ENCODE measurements at regions not wholly inside any gene's neighbourhood (a gene's known extent, or its start where the extent isn't known, plus 50 kb on each side); places are given as distances from the start of the nearest gene placed in this dataset.

- H3K27me3 Mint-ChIP-seq (ENCODE audit: low read depth), result no peaks in the 10 kb centered on the region
- H3K4me1 Mint-ChIP-seq, result peaks cover 45% of the 10 kb centered on the region
- H3K27ac Mint-ChIP-seq, result peak overlapping the region; percentile 15
- no peak for TF ChIP-seq CTCF (IDR thresholded peaks at IDR 0.05; ENCODE audit: unreplicated experiment)
- H3K36me3 Mint-ChIP-seq, result no peaks in the 10 kb centered on the region
- peaks cover 4% of the 10 kb centered on the region for H3K9me3 Mint-ChIP-seq
- no peak for DNase-seq (ENCODE audit: low spot score in 2 of 2, unreplicated experiment in 2 of 2)
- H3K4me3 Mint-ChIP-seq, result no peak overlapping the region
These were observed 331.5 kb upstream of the CTNNB1 start for GRCh38 chr3:40867797-40868196.

GRCh38 chr3:40869013-40869412, 330.3 kb upstream of the CTNNB1 start:
- Mint-ChIP-seq H3K27me3 (ENCODE audit: low read depth) (no peaks in the 10 kb centered on the region), H3K9me3 (peaks cover 4% of the 10 kb centered on the region), H3K4me3 (no peak overlapping the region), H3K4me1 (peaks cover 55% of the 10 kb centered on the region), H3K36me3 (no peaks in the 10 kb centered on the region), H3K27ac (peak overlapping the region; percentile 40)
- no peak for DNase-seq (ENCODE audit: low spot score in 2 of 2, unreplicated experiment in 2 of 2)
- TF ChIP-seq CTCF (IDR thresholded peaks at IDR 0.05; ENCODE audit: unreplicated experiment), result no peak

- no peaks in the 10 kb centered on the region for H3K36me3 Mint-ChIP-seq
These were observed 329.4 kb upstream of the CTNNB1 start for GRCh38 chr3:40869939-40870338.

GRCh38 chr3:40871394-40871793, 327.9 kb upstream of the CTNNB1 start:
- Mint-ChIP-seq H3K36me3 (no peaks in the 10 kb centered on the region), H3K9me3 (peaks cover 5% of the 10 kb centered on the region), H3K4me3 (no peak overlapping the region), H3K27ac (no peak overlapping the region), H3K4me1 (peaks cover 60% of the 10 kb centered on the region), H3K27me3 (ENCODE audit: low read depth) (no peaks in the 10 kb centered on the region)
- DNase-seq (ENCODE audit: low spot score in 2 of 2, unreplicated experiment in 2 of 2), result no peak
- no peak for TF ChIP-seq CTCF (IDR thresholded peaks at IDR 0.05; ENCODE audit: unreplicated experiment)

More at GRCh38 chr3:40869939-40870338, 329.4 kb upstream of the CTNNB1 start:
- peaks cover 8% of the 10 kb centered on the region for H3K9me3 Mint-ChIP-seq
- H3K27ac Mint-ChIP-seq, result no peak overlapping the region
- peaks cover 55% of the 10 kb centered on the region for H3K4me1 Mint-ChIP-seq
- no peak for DNase-seq (ENCODE audit: low spot score in 2 of 2, unreplicated experiment in 2 of 2)
- no peak overlapping the region for H3K4me3 Mint-ChIP-seq
- no peaks in the 10 kb centered on the region for H3K27me3 Mint-ChIP-seq (ENCODE audit: low read depth)
- TF ChIP-seq CTCF (IDR thresholded peaks at IDR 0.05; ENCODE audit: unreplicated experiment), result no peak

GRCh38 chr3:40872258-40872920, 326.9 kb upstream of the CTNNB1 start:
- H3K27me3 Mint-ChIP-seq (ENCODE audit: low read depth), result no peaks in the 10 kb centered on the region
- H3K4me1 Mint-ChIP-seq, result peaks cover 65% of the 10 kb centered on the region
- H3K4me3 Mint-ChIP-seq, result no peak overlapping the region
- peaks cover 5% of the 10 kb centered on the region for H3K9me3 Mint-ChIP-seq
- H3K27ac Mint-ChIP-seq, result no peak overlapping the region
- no peak for DNase-seq (ENCODE audit: low spot score in 2 of 2, unreplicated experiment in 2 of 2)
- TF ChIP-seq CTCF (IDR thresholded peaks at IDR 0.05; ENCODE audit: unreplicated experiment), result no peak
- H3K36me3 Mint-ChIP-seq, result no peaks in the 10 kb centered on the region
